NCI-H526 (cell line): ENCODE measurements at regions not wholly inside any gene's neighbourhood (a gene's known extent, or its start where the extent isn't known, plus 50 kb on each side); places are given as distances from the start of the nearest gene placed in this dataset.

Source experiments
- DNase-seq, 2 experiments: peaks; one replicate each; lab custom pipeline; 2025; lab: John Stamatoyannopoulos, UW

- DNase-seq: no peak
Measured at GRCh38 chr4:128601991-128602695, 207.4 kb upstream of the JADE1 start.

GRCh38 chr4:128600996-128601871 lies 208.3 kb upstream of the JADE1 start:
- DNase-seq: no peak

GRCh38 chr4:128600410-128600809 lies 209.1 kb upstream of the JADE1 start:
- no peak for DNase-seq

- DNase-seq: peak in 1 of 2 experiments; percentile 36
Measured at GRCh38 chr4:128597500-128597899, 212.0 kb upstream of the JADE1 start.

GRCh38 chr4:128596853-128597252 lies 212.6 kb upstream of the JADE1 start:
- DNase-seq: no peak

- no peak for DNase-seq
Measured at GRCh38 chr4:128596115-128596514, 213.4 kb upstream of the JADE1 start.

- no peak for DNase-seq
Measured at GRCh38 chr4:128591482-128591881, 218.0 kb upstream of the JADE1 start.

GRCh38 chr4:128590773-128591172 lies 218.7 kb upstream of the JADE1 start:
- DNase-seq: peak in 1 of 2 experiments; percentile 6

GRCh38 chr4:128590034-128590740 lies 219.3 kb upstream of the JADE1 start:
- DNase-seq: peak; percentile 32 to 41

- no peak for DNase-seq
Measured at GRCh38 chr4:128589384-128589965, 220.0 kb upstream of the JADE1 start.

GRCh38 chr4:128587382-128587781 lies 222.1 kb upstream of the JADE1 start:
- DNase-seq: no peak

GRCh38 chr4:128583753-128584712 lies 225.5 kb upstream of the JADE1 start:
- peak in 1 of 2 experiments; percentile 42 for DNase-seq

GRCh38 chr4:128582427-128582870 lies 227.1 kb upstream of the JADE1 start:
- DNase-seq: no peak

GRCh38 chr4:128579154-128579853 lies 230.2 kb upstream of the JADE1 start:
- no peak for DNase-seq

- DNase-seq: peak; percentile 22 to 82
Measured at GRCh38 chr4:128574706-128575105, 234.8 kb upstream of the JADE1 start.

- no peak for DNase-seq
Measured at GRCh38 chr4:128573781-128574508, 235.6 kb upstream of the JADE1 start.

- no peak for DNase-seq
Measured at GRCh38 chr4:128572778-128573241, 236.7 kb upstream of the JADE1 start.

GRCh38 chr4:128571747-128572146 lies 237.8 kb upstream of the JADE1 start:
- no peak for DNase-seq

- DNase-seq: no peak
Measured at GRCh38 chr4:128570387-128570975, 239.0 kb upstream of the JADE1 start.
